Peyer's patch (tissue), 4 donors: ENCODE measurements at regions not wholly inside any gene's neighbourhood (a gene's known extent, or its start where the extent isn't known, plus 50 kb on each side); places are given as distances from the start of the nearest gene placed in this dataset.

Experiments used
- DNase-seq, 3 donors: peaks; one replicate each; pipeline ENCODE4 v3.0.0-alpha.2; 2017 to 2019
- H3K27ac ChIP-seq, 4 donors: fragments of 200-600 bp; sonication (generic); one replicate each; pipeline ENCODE4 v1.5.1; 2016 to 2019
- H3K27me3 ChIP-seq, 2 donors: fragments of 200-600 bp; sonication (generic); one replicate each; pipeline ENCODE4 v1.5.1; 2019
- H3K36me3 ChIP-seq, 3 donors: fragments of 200-600 bp; sonication (generic); one replicate each; pipeline ENCODE4 v1.5.1; 2016 to 2019
- H3K4me1 ChIP-seq, 4 donors: fragments of 200-600 bp; sonication (generic); one replicate each; pipeline ENCODE4 v1.5.1; 2016 to 2019
- H3K4me3 ChIP-seq, 4 donors: fragments of 200-600 bp; sonication (generic); 1 replicate in 3 of 4; 2 replicates in 1 of 4; pipeline ENCODE4 v1.5.1; 2016 to 2019; ENCODE audit warnings: mild to moderate bottlenecking in 1 of 4
- H3K9me3 ChIP-seq, 4 donors: fragments of 200-600 bp; sonication (generic); one replicate each; pipeline ENCODE4 v1.5.1; 2016 to 2019; ENCODE audit warnings: mild to moderate bottlenecking in 1 of 4
- POLR2A ChIP-seq, 2 donors: fragments of 450-650 bp; IDR thresholded peaks; one replicate each; pipeline ENCODE4 v1.5.1; 2017; ENCODE audit warnings: antibody characterized with exemption in 2 of 2, mild to moderate bottlenecking in 2 of 2, moderate library complexity in 2 of 2
- TF ChIP-seq, protein P1 (sequence below), 6 experiments: fragments of 450-650 bp in 4 of 6; fragments of 200-600 bp in 2 of 6; sonication (generic) in 1 of 6; IDR thresholded peaks; one replicate each; pipeline ENCODE4 v1.5.1; 2017 to 2019; ENCODE audit warnings: antibody characterized with exemption in 6 of 6, mild to moderate bottlenecking in 3 of 6, moderate library complexity in 1 of 6

DNA sequence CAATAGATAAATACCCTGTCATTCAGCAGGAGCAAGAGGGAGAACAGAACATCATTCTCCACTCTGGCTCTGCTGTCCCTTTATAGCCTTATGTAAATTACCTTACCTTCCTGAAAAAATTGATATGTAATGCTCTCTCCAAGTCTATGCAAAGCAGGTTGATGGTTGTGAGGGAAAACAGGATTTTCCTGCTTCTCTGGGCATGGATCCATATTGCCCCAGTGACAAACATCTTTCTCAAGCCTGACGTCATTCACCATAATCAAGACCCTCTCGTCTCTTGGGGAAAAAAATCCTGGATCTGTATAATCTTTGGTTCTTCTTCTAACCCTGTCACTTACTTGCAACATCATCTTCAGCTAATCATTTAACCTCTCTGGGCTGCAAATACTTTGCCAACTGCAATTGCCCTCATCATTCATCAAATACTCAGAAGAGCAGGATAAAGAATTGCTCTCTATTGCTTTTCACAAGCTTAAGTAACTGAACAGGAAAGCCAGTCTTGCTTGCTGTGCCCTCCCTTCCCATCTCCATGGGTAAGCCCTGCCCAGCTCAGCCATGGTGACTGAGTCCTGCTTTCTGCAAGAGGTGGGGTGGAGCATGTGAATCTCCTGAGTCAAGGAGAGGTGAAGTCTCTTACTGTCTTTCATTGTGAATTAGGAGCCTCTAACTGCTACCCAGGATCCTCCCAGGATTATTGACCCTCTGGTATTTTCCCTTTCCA is 123.7 kb upstream of the KLF7 start:
- DNase-seq, result no peak
- Histone ChIP-seq H3K4me3 (no peak overlapping the region), H3K27ac (no peak overlapping the region), H3K9me3 (no peaks in the 10 kb centered on the region), H3K27me3 (no peaks in the 10 kb centered on the region), H3K4me1 (no peaks in the 10 kb centered on the region), H3K36me3 (no peaks in the 10 kb centered on the region)
- TF ChIP-seq POLR2A (IDR thresholded peaks at IDR 0.05), result no peak
- TF ChIP-seq, protein P1, sequence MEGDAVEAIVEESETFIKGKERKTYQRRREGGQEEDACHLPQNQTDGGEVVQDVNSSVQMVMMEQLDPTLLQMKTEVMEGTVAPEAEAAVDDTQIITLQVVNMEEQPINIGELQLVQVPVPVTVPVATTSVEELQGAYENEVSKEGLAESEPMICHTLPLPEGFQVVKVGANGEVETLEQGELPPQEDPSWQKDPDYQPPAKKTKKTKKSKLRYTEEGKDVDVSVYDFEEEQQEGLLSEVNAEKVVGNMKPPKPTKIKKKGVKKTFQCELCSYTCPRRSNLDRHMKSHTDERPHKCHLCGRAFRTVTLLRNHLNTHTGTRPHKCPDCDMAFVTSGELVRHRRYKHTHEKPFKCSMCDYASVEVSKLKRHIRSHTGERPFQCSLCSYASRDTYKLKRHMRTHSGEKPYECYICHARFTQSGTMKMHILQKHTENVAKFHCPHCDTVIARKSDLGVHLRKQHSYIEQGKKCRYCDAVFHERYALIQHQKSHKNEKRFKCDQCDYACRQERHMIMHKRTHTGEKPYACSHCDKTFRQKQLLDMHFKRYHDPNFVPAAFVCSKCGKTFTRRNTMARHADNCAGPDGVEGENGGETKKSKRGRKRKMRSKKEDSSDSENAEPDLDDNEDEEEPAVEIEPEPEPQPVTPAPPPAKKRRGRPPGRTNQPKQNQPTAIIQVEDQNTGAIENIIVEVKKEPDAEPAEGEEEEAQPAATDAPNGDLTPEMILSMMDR (IDR thresholded peaks at IDR 0.05), result no peak

DNA sequence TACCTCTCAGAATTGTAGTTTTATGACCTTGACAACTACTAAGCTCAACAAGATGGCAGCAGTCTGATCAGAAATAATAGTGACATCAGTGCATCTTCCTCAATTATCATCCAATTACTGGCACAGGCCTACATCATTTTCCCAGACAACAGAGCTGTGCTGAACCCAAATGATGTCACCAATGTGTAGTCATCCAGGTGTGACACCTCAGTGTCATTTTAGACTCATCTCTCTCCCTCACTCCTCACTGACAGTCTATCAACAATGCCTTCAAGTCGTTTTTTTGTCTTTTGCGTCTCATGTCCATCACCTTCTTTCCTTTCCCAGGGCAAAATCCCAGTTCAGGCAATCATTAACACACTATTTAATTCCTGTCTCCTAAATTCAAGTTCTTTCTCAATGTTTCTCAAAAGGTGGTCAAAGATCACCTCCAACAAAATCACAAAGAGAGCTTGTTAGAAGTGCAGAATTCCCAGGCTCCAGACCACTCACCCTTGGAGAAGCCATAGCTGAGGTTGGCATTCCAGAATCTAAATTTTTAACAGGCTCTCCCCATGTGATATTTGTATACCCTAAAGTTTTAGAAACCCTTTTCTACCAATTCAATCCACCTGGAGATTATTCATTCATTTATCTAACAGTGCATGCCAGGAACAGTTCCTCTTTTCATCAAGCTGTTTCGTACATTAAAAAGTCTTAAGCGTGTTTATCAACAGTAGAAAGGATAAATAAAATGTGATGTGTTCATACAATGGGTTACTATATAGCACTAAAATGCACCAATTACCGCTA is 125.3 kb upstream of the KLF7 start:
- no peaks in the 10 kb centered on the region for H3K36me3 ChIP-seq
- TF ChIP-seq, protein P1 (IDR thresholded peaks at IDR 0.05), result no peak
- no peak for TF ChIP-seq POLR2A (IDR thresholded peaks at IDR 0.05)
- H3K4me1 ChIP-seq, result no peaks in the 10 kb centered on the region
- no peak overlapping the region for H3K4me3 ChIP-seq
- DNase-seq, result no peak
- H3K27ac ChIP-seq, result no peak overlapping the region
- H3K9me3 ChIP-seq, result no peaks in the 10 kb centered on the region
- H3K27me3 ChIP-seq, result no peaks in the 10 kb centered on the region

DNA sequence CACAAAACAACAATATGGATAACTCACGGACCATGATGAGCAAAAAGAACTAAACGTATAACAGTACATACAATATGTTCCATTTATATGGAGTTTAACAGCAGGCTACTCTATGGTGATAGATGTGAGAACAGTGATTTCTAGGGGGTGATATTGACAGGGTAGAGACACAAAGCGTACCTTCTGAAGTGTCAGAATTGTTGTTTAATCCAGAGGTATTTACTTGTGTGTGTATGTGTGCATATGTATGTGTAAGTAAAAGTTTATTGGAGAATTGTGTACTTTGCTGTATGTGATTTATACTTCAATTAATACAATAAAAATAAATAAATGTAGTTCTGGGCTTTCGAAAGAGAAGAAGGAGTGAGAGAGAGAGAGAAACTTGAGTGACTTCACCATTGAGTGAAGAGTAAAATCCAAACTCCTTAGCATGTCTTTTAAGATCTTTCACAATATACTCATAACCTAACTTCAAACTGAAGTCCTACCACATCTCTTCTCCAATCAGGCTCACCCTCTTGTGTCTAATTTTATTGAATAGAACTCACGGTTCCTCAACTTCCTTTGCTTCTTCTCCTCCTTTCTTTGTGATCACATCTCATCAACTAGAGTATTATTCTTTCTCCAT is 126.0 kb upstream of the KLF7 start:
- TF ChIP-seq, protein P1 (IDR thresholded peaks at IDR 0.05), result no peak
- no peak for TF ChIP-seq POLR2A (IDR thresholded peaks at IDR 0.05)
- Histone ChIP-seq H3K27me3 (no peaks in the 10 kb centered on the region), H3K4me3 (no peak overlapping the region), H3K27ac (no peak overlapping the region), H3K9me3 (no peaks in the 10 kb centered on the region), H3K36me3 (no peaks in the 10 kb centered on the region), H3K4me1 (no peaks in the 10 kb centered on the region)
- DNase-seq, result no peak

DNA sequence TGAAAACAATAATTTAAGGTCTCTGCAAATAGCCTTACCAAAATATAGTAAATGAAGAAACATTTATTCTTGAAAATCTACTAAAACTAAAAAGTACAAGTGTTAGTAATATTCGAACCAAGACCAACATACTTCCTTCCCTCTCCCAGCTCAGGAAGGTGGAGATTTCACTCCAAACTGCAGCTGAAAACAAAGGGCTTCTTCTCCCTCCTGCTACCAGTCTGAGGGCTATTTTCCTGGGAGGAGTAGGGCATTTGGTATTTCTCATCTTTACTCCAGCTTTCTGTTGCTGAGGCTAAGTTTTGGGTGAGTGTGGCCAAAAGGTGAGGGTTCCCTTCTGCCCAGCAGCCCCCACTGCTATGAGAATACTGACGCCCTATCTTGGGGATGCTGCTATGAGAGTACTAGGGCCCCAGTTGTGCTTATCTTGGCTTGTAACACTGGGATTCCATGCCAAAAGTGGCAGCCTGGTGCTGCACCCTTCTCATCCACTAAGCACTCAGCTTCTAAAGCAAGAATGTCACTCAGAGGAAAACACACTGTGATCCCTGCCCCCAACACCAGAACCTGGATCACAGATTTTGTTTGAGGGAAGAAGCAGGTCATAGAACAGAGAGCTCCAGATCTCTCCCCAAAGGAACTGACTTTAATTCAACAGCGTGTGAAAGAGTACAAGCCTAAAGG is 130.7 kb upstream of the KLF7 start:
- Histone ChIP-seq H3K27ac (no peak overlapping the region), H3K4me1 (no peaks in the 10 kb centered on the region), H3K4me3 (no peak overlapping the region), H3K9me3 (no peaks in the 10 kb centered on the region), H3K36me3 (no peaks in the 10 kb centered on the region), H3K27me3 (no peaks in the 10 kb centered on the region)
- TF ChIP-seq POLR2A (IDR thresholded peaks at IDR 0.05), result no peak
- TF ChIP-seq, protein P1 (IDR thresholded peaks at IDR 0.05), result no peak
- no peak for DNase-seq

DNA sequence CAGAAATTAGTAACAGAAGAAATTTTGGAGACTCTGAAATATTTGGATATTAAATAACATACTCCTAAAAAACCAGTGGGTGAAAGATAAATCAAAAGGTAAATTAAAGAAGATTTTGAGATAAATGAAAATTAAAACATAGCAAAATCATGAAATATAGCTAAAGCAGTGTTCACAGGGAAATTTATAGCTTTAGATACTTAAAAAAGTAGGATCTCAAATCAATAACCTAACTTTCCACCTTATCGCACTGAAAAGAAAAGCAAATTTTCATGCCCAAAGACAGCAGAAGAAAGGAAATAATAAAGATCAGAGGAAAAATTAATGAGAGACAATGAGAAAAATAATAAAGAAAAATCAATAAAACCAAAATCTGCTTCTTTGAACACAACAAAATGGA is 135.1 kb upstream of the KLF7 start:
- H3K27me3 ChIP-seq, result no peaks in the 10 kb centered on the region
- no peaks in the 10 kb centered on the region for H3K36me3 ChIP-seq
- no peak overlapping the region for H3K27ac ChIP-seq
- TF ChIP-seq POLR2A (IDR thresholded peaks at IDR 0.05), result no peak
- TF ChIP-seq, protein P1 (IDR thresholded peaks at IDR 0.05), result no peak
- no peaks in the 10 kb centered on the region for H3K9me3 ChIP-seq
- H3K4me3 ChIP-seq, result no peak overlapping the region
- H3K4me1 ChIP-seq, result no peaks in the 10 kb centered on the region
- no peak for DNase-seq
